ENCODE measurements at regions not wholly inside any gene's neighbourhood (a gene's known extent, or its start where the extent isn't known, plus 50 kb on each side); places are given as distances from the start of the nearest gene placed in this dataset.

DNA sequence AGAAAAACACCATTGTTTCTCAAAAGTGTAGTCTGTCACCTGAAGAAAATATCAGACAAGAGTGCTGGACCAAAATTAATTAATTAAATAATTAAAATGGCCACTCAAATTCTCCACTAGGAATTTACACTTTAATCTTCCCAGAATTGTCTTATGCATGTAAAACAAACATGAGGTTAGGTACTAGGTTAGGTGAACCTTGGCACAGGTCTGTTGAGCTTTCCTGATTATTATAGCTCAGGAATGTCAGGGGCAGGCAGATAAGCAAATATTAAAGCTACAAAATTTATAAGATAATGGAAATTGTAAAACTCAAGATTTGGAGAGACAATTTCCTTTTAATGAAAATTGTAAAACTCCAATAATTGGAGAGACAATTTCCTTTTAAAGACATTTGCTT, 253.2 kb downstream of the BMP4 start:
- Histone ChIP-seq H3K9me2 (replicated peaks; ENCODE audit: low read length) (no peaks in the 10 kb centered on the region), H3K27ac (ENCODE audit: low read length) (no peak overlapping the region), H3K27me3 (ENCODE audit: low read length) (peaks cover 11% of the 10 kb centered on the region; the same call in 1 of the 2 replicates), H3K36me3 (ENCODE audit: low read depth, low read length) (no peaks in the 10 kb centered on the region), H3K9me3 (ENCODE audit: low read length) (no peaks in the 10 kb centered on the region), H3K4me3 (ENCODE audit: low read length) (no peak overlapping the region), H3K79me2 (ENCODE audit: low read length) (no peaks in the 10 kb centered on the region), H3K9ac (ENCODE audit: low read length) (no peak overlapping the region), H4K20me1 (ENCODE audit: low read length) (no peaks in the 10 kb centered on the region), H3K4me2 (ENCODE audit: low read length) (no peak overlapping the region), H2AFZ (ENCODE audit: low read length) (no peak overlapping the region), H3K4me1 (ENCODE audit: insufficient read depth, low read length) (no peaks in the 10 kb centered on the region), H3F3A (ENCODE audit: low read length, unreplicated experiment) (no peaks in the 10 kb centered on the region)
- DNase-seq (no peak), ATAC-seq (no peak)
- intact Hi-C loops (cut with micrococcal nuclease): no loop called here
- ChIA-PET CTCF (no interaction called here), POLR2A (ENCODE audit: unreplicated experiment) (interaction anchor here (0.7 kb wide), 1 partner anchor 696 kb away, joined by 3 read pairs; no protein-coding TSS in a partner anchor)
- TF ChIP-seq EZH2phosphoT487 (IDR thresholded peaks at IDR 0.05; ENCODE audit: borderline replicate concordance, low read length): no peak
- TF ChIP-seq EZH2 (IDR thresholded peaks at IDR 0.05; ENCODE audit: low read length, unreplicated experiment): no peak
- TF ChIP-seq, protein P1, sequence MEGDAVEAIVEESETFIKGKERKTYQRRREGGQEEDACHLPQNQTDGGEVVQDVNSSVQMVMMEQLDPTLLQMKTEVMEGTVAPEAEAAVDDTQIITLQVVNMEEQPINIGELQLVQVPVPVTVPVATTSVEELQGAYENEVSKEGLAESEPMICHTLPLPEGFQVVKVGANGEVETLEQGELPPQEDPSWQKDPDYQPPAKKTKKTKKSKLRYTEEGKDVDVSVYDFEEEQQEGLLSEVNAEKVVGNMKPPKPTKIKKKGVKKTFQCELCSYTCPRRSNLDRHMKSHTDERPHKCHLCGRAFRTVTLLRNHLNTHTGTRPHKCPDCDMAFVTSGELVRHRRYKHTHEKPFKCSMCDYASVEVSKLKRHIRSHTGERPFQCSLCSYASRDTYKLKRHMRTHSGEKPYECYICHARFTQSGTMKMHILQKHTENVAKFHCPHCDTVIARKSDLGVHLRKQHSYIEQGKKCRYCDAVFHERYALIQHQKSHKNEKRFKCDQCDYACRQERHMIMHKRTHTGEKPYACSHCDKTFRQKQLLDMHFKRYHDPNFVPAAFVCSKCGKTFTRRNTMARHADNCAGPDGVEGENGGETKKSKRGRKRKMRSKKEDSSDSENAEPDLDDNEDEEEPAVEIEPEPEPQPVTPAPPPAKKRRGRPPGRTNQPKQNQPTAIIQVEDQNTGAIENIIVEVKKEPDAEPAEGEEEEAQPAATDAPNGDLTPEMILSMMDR (conservative IDR thresholded peaks at IDR 0.05; ENCODE audit: low read depth, low read length): no peak
- BruUV-seq (replicated peaks): no TSS peak

DNA sequence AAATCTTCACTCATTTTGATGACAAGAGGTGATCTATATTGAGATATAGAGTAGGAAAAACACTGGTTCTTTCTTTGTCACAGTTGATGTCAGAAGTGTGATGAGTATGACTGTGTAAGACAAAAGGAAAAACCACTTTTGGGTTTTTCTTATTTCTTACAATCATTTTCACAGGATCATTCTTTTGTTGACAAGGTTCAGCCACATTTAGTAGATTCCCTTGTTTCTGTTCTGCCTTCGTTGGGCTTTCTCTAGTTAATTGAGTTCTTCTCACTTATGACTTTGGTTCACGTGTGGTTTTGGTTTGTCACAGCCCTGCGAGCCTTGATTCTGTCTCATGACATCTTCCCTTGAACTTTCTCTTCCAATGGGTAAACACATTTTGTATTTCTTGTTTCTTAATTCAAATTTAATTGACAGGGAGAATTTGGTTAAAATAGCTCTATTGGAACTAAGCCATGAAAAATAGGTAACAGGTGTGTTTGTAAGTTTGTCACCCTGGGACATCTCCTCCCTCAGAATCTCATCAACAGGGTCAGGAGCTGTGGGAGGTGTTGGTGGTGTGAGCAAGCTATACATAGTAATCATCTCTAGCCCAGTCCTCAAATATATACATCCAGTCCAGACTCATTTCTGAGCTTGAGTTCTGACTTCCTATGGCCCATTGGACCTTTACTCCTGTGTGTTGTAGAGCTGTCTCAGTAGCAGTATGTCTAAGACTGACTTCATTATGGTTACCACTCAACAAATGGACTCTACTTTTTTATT, 255.3 kb downstream of the BMP4 start:
- H3K9me3 ChIP-seq (ENCODE audit: low read length): no peaks in the 10 kb centered on the region
- peaks cover 6% of the 10 kb centered on the region; the same call in 1 of the 2 replicates for H3K27me3 ChIP-seq (ENCODE audit: low read length)
- H4K20me1 ChIP-seq (ENCODE audit: low read length): no peaks in the 10 kb centered on the region
- H3K9ac ChIP-seq (ENCODE audit: low read length): no peak overlapping the region
- no peaks in the 10 kb centered on the region for H3K79me2 ChIP-seq (ENCODE audit: low read length)
- DNase-seq (no peak), ATAC-seq (no peak)
- H3F3A ChIP-seq (ENCODE audit: low read length, unreplicated experiment): no peaks in the 10 kb centered on the region
- H3K9me2 ChIP-seq (replicated peaks; ENCODE audit: low read length): no peaks in the 10 kb centered on the region
- H3K36me3 ChIP-seq (ENCODE audit: low read depth, low read length): no peaks in the 10 kb centered on the region
- ChIA-PET CTCF (no interaction called here), POLR2A (ENCODE audit: unreplicated experiment) (no interaction called here)
- no peak overlapping the region for H2AFZ ChIP-seq (ENCODE audit: low read length)
- 0 out of 2 replicates have a peak, but pooled peaks cover 4% of the 10 kb centered on the region for H3K4me1 ChIP-seq (ENCODE audit: insufficient read depth, low read length)
- no peak overlapping the region for H3K4me2 ChIP-seq (ENCODE audit: low read length)
- intact Hi-C loops (cut with micrococcal nuclease): no loop called here
- no peak overlapping the region for H3K4me3 ChIP-seq (ENCODE audit: low read length)
- no peak for TF ChIP-seq EZH2phosphoT487 (IDR thresholded peaks at IDR 0.05; ENCODE audit: borderline replicate concordance, low read length)
- TF ChIP-seq, protein P1 (conservative IDR thresholded peaks at IDR 0.05; ENCODE audit: low read depth, low read length): no peak
- no peak for TF ChIP-seq EZH2 (IDR thresholded peaks at IDR 0.05; ENCODE audit: low read length, unreplicated experiment)
- no peak overlapping the region for H3K27ac ChIP-seq (ENCODE audit: low read length)
- BruUV-seq (replicated peaks): no TSS peak

Measured in PC-3 (cell line).